LNCaP clone FGC (cell line): ENCODE measurements at regions not wholly inside any gene's neighbourhood (a gene's known extent, or its start where the extent isn't known, plus 50 kb on each side); places are given as distances from the start of the nearest gene placed in this dataset.

ENCODE experiments used
- DNase-seq: peaks from one replicate; pipeline ENCODE4 v3.0.0-alpha.2; 2011; ENCODE audit warnings: low read depth
- H3K4me3 ChIP-seq: 2 replicates; pipeline ENCODE4 v1.5.1; 2011; ENCODE audit warnings: mild to moderate bottlenecking, low read depth, low read length, control low read depth
- TF ChIP-seq, protein P1 (sequence below): IDR thresholded peaks from 2 replicates; pipeline ENCODE4 v1.5.1; 2012; ENCODE audit warnings: mild to moderate bottlenecking; ENCODE audit not compliant: control insufficient read depth, insufficient read depth; ENCODE audit errors: extremely low read depth

DNA sequence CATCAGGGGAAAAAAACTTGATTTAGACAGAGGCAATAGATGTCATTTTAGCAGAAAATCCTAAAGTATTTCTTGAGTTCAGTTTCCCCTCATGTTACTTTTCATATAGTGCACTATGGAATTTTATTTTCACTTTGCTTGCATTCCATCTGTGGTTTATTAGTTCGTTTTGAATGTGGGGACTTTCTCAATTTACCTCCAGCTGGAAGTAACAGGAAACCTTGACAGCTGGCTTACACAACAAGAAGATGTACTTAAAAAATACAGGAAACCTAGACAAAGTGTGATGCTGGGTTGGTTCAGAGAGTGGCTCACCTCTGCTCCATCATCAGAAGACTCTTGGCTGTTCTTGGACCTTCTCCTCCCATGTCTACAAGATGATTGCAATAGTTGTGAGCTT is 567.0 kb downstream of the CETN3 start:
- H3K4me3 ChIP-seq: no peak overlapping the region
- no peak for DNase-seq
- TF ChIP-seq, protein P1, sequence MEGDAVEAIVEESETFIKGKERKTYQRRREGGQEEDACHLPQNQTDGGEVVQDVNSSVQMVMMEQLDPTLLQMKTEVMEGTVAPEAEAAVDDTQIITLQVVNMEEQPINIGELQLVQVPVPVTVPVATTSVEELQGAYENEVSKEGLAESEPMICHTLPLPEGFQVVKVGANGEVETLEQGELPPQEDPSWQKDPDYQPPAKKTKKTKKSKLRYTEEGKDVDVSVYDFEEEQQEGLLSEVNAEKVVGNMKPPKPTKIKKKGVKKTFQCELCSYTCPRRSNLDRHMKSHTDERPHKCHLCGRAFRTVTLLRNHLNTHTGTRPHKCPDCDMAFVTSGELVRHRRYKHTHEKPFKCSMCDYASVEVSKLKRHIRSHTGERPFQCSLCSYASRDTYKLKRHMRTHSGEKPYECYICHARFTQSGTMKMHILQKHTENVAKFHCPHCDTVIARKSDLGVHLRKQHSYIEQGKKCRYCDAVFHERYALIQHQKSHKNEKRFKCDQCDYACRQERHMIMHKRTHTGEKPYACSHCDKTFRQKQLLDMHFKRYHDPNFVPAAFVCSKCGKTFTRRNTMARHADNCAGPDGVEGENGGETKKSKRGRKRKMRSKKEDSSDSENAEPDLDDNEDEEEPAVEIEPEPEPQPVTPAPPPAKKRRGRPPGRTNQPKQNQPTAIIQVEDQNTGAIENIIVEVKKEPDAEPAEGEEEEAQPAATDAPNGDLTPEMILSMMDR: no peak

DNA sequence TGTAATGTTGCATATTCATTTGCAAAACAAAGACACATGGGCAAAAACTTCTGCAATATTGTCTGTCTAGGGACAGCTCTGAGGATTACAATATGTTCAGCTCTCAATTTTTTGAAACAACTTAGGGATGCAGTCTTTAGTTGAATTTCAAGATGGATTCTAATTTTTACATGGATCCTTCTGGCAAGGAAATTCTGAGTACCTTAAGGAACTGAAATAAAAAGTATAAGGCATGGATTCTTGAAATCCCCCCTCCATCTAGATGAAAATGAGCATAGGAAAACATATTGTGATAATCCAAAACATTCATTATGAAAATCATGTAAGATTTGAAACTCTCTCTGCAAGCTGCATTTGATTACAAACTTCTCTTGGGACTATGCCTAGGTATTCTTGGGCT is 568.6 kb downstream of the CETN3 start:
- no peak for DNase-seq
- TF ChIP-seq, protein P1: no peak
- no peak overlapping the region for H3K4me3 ChIP-seq

DNA sequence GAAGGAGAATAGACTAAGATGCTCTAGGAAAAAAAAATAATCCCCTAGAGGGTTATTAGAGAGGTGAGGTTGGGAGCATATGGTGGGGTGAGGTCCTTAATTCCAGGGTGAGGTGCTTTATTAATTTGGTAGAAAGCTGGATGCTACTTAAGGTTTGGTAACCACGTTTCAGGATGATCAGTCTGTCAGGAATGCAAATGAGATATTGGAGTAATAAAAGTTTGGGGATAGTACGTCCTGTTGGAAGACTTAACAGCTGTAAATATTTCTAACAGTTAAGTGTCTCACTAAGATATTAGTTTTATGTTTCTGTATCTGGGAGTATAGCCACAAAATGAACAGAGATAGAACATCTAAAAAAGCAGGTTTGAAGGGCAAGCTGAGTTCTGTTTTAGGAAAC is 578.9 kb downstream of the CETN3 start:
- H3K4me3 ChIP-seq: no peak overlapping the region
- TF ChIP-seq, protein P1: no peak
- DNase-seq: no peak

DNA sequence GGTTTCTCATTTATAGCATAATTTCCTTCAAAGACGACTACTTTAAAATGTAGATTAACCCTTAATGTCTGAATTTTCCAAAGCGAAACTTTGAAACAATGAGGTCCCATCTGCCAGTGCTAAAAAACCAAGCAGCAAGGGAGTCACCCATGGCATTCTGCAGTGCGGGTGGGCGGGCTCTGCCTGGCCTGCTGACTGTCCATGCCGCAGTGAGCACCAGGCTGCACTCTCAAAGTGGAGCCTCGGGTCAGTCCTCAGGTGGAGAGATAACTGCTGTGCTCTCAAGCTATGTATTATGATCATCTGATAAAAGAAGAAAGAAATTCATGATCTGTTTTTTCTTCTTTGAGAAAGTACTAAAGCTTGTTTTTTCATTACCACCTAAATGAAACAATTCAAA is 581.6 kb downstream of the CETN3 start:
- TF ChIP-seq, protein P1: no peak
- no peak for DNase-seq
- no peak overlapping the region for H3K4me3 ChIP-seq

DNA sequence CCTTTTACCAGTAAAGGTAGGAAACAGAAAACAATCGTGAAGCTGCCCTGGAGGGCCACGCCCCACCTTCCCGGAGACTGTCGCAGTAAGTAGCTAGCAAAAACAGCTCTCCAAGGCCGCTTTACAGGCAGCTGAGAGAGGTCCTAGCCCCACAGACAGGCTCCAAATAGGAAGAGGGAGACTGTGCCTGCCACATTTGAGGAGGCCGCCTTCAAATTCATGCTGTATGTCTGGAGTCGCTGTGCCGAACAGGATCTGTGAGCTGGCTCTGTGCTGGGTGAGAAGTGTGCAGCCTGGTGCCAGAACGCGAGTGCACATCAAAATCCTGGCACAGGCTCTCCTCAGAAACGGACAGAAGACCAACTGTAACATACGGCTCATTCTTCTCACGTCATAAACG is 582.2 kb downstream of the CETN3 start:
- TF ChIP-seq, protein P1: no peak
- no peak overlapping the region for H3K4me3 ChIP-seq
- DNase-seq: no peak

DNA sequence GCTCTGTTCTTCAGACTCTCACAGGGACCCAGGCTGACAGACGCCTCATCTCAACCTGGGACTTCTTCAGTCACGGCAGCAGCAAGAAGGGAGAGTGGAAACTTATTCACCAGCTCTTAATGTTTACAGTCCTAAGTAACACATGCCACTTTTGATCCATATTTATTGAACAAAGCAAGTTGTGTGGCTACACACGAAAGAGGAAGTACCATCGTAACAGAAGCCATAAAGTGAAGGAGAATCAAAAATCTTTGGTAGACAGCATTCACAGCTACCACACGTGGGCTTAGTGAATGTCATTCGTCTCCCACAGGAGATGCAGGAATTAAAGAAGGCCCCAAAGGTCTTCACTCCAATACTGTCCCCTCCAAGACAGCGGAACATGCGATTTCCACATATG is 582.6 kb downstream of the CETN3 start:
- no peak overlapping the region for H3K4me3 ChIP-seq
- TF ChIP-seq, protein P1: no peak
- no peak for DNase-seq

DNA sequence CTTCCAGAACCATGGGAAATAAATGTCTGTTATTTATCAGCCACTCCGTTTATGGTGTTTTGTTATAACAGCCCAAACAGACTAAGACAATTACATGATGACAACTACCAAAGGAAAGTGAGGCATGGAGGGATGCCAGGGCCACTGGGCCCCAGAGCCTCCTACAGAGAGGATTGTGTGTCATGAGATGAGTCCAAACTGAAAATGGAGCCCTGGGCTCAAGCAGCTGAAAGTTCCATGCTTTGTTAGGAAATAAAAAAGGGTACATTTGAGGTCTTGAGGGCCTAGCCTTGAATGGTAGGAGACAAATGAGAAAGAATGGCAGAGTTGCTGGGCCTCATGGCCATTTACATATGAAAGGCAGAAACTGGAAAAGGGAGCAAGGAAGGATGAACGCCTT is 586.5 kb downstream of the CETN3 start:
- TF ChIP-seq, protein P1: no peak
- H3K4me3 ChIP-seq: no peak overlapping the region
- no peak for DNase-seq
